GM12878 (cell line): ENCODE measurements at regions not wholly inside any gene's neighbourhood (a gene's known extent, or its start where the extent isn't known, plus 50 kb on each side); places are given as distances from the start of the nearest gene placed in this dataset.

Source experiments
- ATAC-seq: fragments of 200-7000 bp; cut with Tn5 transposase; 3 replicates; pipeline ENCODE4 v1.9.1; 2020; ENCODE audit warnings: mild to moderate bottlenecking, moderate library complexity
- BruUV-seq: library from RNA; stranded (reverse); fragments of 400-500 nt; replicated peaks from 2 replicates; lab custom pipeline; 2021; lab: Mats Ljungman, UMichigan
- CTCF ChIA-PET: fragments of 300-600 bp; sonication (Branson Sonifier 250); formaldehyde crosslinking; extraction: SDS; loops from one replicate; lab custom pipeline; 2021; ENCODE audit warnings: inconsistent platforms; lab: Yijun Ruan, JAX
- POLR2A ChIA-PET: fragments of 350-600 bp; formaldehyde crosslinking; extraction: SDS; loops from one replicate; lab custom pipeline; 2021; ENCODE audit warnings: inconsistent platforms; lab: Charles Lee
- RAD21 ChIA-PET: fragments of 300-600 bp; sonication (Branson Sonifier 250); formaldehyde crosslinking; loops from one replicate; lab custom pipeline; 2023; ENCODE audit warnings: antibody characterized with exemption; ENCODE audit not compliant: unreplicated experiment; lab: Charles Lee
- SMC1A ChIA-PET: fragments of 300-600 bp; sonication (Branson Sonifier 250); formaldehyde crosslinking; loops from one replicate; lab custom pipeline; 2023; ENCODE audit not compliant: unreplicated experiment, uncharacterized antibody; lab: Charles Lee
- DNase-seq: peaks from one replicate; pipeline ENCODE4 v3.0.0-alpha.2; 2011; ENCODE audit warnings: low read depth, low spot score
- FAIRE-seq: peaks from 3 replicates; lab custom pipeline; 2011; peaks lifted over from hg19 to GRCh38; lab: Jason Lieb, UNC
- H2AFZ ChIP-seq: 2 replicates; pipeline ENCODE4 v1.6.0; 2011; ENCODE audit warnings: low read depth, low read length, control low read depth; ENCODE audit not compliant: control insufficient read depth
- H3K27ac ChIP-seq: 2 replicates; pipeline ENCODE4 v1.5.1; 2011; ENCODE audit warnings: control low read depth; ENCODE audit not compliant: control insufficient read depth, insufficient read depth
- H3K27me3 ChIP-seq, 2 experiments: replicated peaks in 1 of 2; 2 replicates each; pipeline versions ENCODE4 v1.6.0 to v1.6.1; 2011; ENCODE audit warnings: low read length in 1 of 2; ENCODE audit not compliant: control insufficient read depth in 2 of 2, insufficient read depth in 2 of 2
- H3K36me3 ChIP-seq, 2 experiments: 2 replicates each; pipeline ENCODE4 v1.5.1; 2011; ENCODE audit warnings: low read length in 1 of 2; ENCODE audit not compliant: control insufficient read depth in 2 of 2, insufficient read depth in 2 of 2
- H3K4me1 ChIP-seq: 2 replicates; pipeline ENCODE4 v1.6.1; 2011; ENCODE audit warnings: mild to moderate bottlenecking, low read length, moderate library complexity, mixed read lengths; ENCODE audit not compliant: control insufficient read depth, insufficient read depth
- H3K4me2 ChIP-seq: 2 replicates; pipeline ENCODE4 v1.6.0; 2011; ENCODE audit warnings: control low read depth; ENCODE audit not compliant: control insufficient read depth, insufficient read depth
- H3K4me3 ChIP-seq: fragments of 200-600 bp; sonication (generic); 2 replicates; pipeline ENCODE4 v1.5.1; 2016
- H3K79me2 ChIP-seq: 2 replicates; pipeline ENCODE4 v1.6.0; 2011; ENCODE audit warnings: low read length; ENCODE audit not compliant: control insufficient read depth, insufficient read depth
- H3K9ac ChIP-seq: 2 replicates; pipeline ENCODE4 v1.8.0; 2011; ENCODE audit warnings: low read length, control low read depth, mixed read lengths; ENCODE audit not compliant: control insufficient read depth, insufficient read depth
- H3K9me3 ChIP-seq: replicated peaks from 3 replicates; pipeline ENCODE4 v1.5.1; 2011; ENCODE audit warnings: mild to moderate bottlenecking, low read length; ENCODE audit not compliant: control insufficient read depth, insufficient read depth
- H4K20me1 ChIP-seq: 2 replicates; pipeline ENCODE4 v1.6.0; 2011; ENCODE audit not compliant: control insufficient read depth, insufficient read depth
- ASH2L ChIP-seq: fragments of 300-600, 200-600 bp; sonication (generic); IDR thresholded peaks from 2 replicates; pipeline ENCODE4 v1.6.1; 2017; ENCODE audit warnings: low read depth, mild to moderate bottlenecking, borderline replicate concordance
- CHD2 ChIP-seq: IDR thresholded peaks from 2 replicates; pipeline ENCODE4 v1.6.1; 2011; ENCODE audit warnings: low read depth, low read length, improper control_type of control experiment, borderline replicate concordance
- MTA3 ChIP-seq: IDR thresholded peaks from 2 replicates; pipeline ENCODE4 v1.6.1; 2012; ENCODE audit warnings: low read length, inconsistent platforms, borderline replicate concordance
- MYB ChIP-seq: fragments of 150-350 bp; IDR thresholded peaks from 2 replicates; pipeline ENCODE4 v1.6.1; 2014; ENCODE audit warnings: mild to moderate bottlenecking, low read depth, low read length, borderline replicate concordance
- RB1 ChIP-seq: fragments of 450-650 bp; formaldehyde crosslinking; IDR thresholded peaks from 2 replicates; pipeline ENCODE4 v1.6.1; 2017; ENCODE audit warnings: mild to moderate bottlenecking, borderline replicate concordance
- SREBF2 ChIP-seq: IDR thresholded peaks from 2 replicates; pipeline ENCODE4 v1.6.1; 2012; ENCODE audit warnings: mild to moderate bottlenecking, low read length
- SRF ChIP-seq, 2 experiments: IDR thresholded peaks; 2 replicates each; pipeline ENCODE4 v1.6.1; 2011; ENCODE audit warnings: low read depth in 2 of 2, low read length in 2 of 2, mild to moderate bottlenecking in 1 of 2, moderate library complexity in 1 of 2
- WGBS: methylation state at CpG from one replicate; pipeline ENCODE4 v1.1.6; 2016; ENCODE audit warnings: low lambda C conversion rate; ENCODE audit not compliant: insufficient replicate concordance, insufficient coverage; ENCODE audit errors: missing lambda C conversion rate; 5-methylcytosine and 5-hydroxymethylcytosine counted together
- in situ Hi-C: fragments of 300-500 bp; cut with MboI; formaldehyde crosslinking; loops from 9 replicates; pipeline ENCODE4 v1.14.3; 2018; ENCODE audit warnings: mixed read lengths
- intact Hi-C: fragments of 100-400 bp; cut with micrococcal nuclease; formaldehyde crosslinking; loops from one replicate; pipeline ENCODE4 v1.14.2; 2022; ENCODE audit not compliant: unreplicated experiment
- TF ChIP-seq, protein P1 (sequence below): IDR thresholded peaks from 2 replicates; pipeline ENCODE4 v1.6.1; 2012; ENCODE audit warnings: mild to moderate bottlenecking, low read depth, low read length
- TF ChIP-seq, protein P2 (sequence below): fragments of 450-650 bp; IDR thresholded peaks from 2 replicates; pipeline ENCODE4 v1.6.1; 2016; ENCODE audit warnings: mild to moderate bottlenecking
- TF ChIP-seq, protein P3 (sequence below): fragments of 450-650 bp; conservative IDR thresholded peaks from 2 replicates; pipeline ENCODE4 v1.6.1; 2017; ENCODE audit warnings: mild to moderate bottlenecking, moderate library complexity

DNA sequence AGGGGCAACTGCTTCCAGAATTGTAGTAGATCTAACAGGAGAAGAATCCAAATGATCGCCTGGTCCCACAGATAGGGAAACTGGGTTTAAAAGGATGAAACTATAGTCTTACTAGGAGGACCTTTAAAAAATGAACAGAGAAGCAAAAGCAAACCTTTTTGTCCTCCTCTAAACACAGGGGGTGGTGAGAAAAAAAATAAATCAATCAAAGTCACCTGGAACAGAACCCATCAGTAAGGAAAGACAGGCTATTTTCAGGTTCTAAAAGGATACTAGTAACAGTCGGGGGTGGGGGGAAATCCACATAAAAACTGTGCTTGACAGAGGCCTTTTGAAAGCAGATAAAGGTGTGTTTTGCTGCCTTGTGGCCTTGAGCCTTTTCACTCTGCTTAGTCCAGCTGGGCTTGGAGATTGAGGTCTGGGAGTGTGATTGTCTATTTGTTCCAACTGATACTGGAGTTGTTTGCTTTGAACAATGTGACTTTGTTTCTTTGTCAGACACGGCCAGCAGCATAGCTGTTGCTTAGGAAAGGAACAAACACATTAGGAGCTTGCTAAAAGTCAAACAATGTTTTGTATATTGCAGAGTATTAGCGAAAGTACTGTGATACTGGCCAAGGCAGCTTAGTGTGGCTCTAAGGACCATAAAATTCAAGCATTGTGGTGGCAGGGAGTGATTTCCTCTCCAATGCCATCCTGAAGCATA is 141.1 kb upstream of the IRF2BP2 start (continued):
- TF ChIP-seq, protein P1, sequence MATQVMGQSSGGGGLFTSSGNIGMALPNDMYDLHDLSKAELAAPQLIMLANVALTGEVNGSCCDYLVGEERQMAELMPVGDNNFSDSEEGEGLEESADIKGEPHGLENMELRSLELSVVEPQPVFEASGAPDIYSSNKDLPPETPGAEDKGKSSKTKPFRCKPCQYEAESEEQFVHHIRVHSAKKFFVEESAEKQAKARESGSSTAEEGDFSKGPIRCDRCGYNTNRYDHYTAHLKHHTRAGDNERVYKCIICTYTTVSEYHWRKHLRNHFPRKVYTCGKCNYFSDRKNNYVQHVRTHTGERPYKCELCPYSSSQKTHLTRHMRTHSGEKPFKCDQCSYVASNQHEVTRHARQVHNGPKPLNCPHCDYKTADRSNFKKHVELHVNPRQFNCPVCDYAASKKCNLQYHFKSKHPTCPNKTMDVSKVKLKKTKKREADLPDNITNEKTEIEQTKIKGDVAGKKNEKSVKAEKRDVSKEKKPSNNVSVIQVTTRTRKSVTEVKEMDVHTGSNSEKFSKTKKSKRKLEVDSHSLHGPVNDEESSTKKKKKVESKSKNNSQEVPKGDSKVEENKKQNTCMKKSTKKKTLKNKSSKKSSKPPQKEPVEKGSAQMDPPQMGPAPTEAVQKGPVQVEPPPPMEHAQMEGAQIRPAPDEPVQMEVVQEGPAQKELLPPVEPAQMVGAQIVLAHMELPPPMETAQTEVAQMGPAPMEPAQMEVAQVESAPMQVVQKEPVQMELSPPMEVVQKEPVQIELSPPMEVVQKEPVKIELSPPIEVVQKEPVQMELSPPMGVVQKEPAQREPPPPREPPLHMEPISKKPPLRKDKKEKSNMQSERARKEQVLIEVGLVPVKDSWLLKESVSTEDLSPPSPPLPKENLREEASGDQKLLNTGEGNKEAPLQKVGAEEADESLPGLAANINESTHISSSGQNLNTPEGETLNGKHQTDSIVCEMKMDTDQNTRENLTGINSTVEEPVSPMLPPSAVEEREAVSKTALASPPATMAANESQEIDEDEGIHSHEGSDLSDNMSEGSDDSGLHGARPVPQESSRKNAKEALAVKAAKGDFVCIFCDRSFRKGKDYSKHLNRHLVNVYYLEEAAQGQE, result no peak
- TF ChIP-seq CHD2 (no peak), SRF (IDR thresholded peaks at IDR 0.05; ENCODE audit: low read depth in 2 of 2, low read length in 2 of 2) (no peak)

DNA sequence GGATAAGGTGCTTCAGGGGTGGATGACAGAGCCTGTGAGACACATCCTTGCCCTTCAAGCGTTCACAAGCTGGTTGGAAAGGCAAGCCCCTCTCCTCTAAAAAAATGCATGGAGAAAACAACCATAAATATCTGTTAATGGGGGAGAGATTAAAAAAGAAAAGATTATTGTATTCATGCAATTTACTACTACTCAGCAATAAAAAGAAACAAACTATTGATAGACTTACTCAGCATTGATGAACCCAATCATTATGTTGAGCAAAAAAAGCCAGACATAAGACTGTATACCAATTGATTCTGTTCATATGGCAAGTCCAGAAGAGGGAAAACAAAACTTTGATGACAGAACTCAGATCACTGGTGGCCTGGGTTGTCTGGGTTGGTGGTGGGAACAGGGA is 138.7 kb upstream of the IRF2BP2 start:
- H3K27ac ChIP-seq, result no peak overlapping the region
- WGBS, result 0% methylated on average over 1 of the region's 1 CpG
- no peak overlapping the region for H3K4me2 ChIP-seq
- ATAC-seq (no peak), DNase-seq (no peak), FAIRE-seq (no peak)
- ChIA-PET RAD21 (no interaction called here), SMC1A (no interaction called here), POLR2A (interaction anchor here (1.2 kb wide), 1 partner anchor 9 kb away, joined by 3 read pairs; no protein-coding TSS in a partner anchor), CTCF (no interaction called here)
- H3K4me3 ChIP-seq, result no peak overlapping the region
- H3K27me3 ChIP-seq, result no peaks in the 10 kb centered on the region
- no TSS peak for BruUV-seq
- no peaks in the 10 kb centered on the region for H3K36me3 ChIP-seq
- H3K9ac ChIP-seq, result no peak overlapping the region
- intact Hi-C loops (no loop called here), in situ Hi-C loops (loop anchor here (25.0 kb wide), 1 partner anchor 89 kb away; no protein-coding TSS in a partner anchor)
- no peaks in the 10 kb centered on the region for H3K4me1 ChIP-seq
- H3K79me2 ChIP-seq, result no peaks in the 10 kb centered on the region
- no peaks in the 10 kb centered on the region for H3K9me3 ChIP-seq
- H4K20me1 ChIP-seq, result no peaks in the 10 kb centered on the region
- no peak overlapping the region for H2AFZ ChIP-seq
- TF ChIP-seq, protein P2, sequence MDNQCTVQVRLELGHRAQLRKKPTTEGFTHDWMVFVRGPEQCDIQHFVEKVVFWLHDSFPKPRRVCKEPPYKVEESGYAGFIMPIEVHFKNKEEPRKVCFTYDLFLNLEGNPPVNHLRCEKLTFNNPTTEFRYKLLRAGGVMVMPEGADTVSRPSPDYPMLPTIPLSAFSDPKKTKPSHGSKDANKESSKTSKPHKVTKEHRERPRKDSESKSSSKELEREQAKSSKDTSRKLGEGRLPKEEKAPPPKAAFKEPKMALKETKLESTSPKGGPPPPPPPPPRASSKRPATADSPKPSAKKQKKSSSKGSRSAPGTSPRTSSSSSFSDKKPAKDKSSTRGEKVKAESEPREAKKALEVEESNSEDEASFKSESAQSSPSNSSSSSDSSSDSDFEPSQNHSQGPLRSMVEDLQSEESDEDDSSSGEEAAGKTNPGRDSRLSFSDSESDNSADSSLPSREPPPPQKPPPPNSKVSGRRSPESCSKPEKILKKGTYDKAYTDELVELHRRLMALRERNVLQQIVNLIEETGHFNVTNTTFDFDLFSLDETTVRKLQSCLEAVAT, result no peak
- TF ChIP-seq SREBF2, result no peak
- TF ChIP-seq MYB, result no peak
- no peak for TF ChIP-seq MTA3
- TF ChIP-seq RB1, result no peak
- no peak for TF ChIP-seq ASH2L
- TF ChIP-seq, protein P3, sequence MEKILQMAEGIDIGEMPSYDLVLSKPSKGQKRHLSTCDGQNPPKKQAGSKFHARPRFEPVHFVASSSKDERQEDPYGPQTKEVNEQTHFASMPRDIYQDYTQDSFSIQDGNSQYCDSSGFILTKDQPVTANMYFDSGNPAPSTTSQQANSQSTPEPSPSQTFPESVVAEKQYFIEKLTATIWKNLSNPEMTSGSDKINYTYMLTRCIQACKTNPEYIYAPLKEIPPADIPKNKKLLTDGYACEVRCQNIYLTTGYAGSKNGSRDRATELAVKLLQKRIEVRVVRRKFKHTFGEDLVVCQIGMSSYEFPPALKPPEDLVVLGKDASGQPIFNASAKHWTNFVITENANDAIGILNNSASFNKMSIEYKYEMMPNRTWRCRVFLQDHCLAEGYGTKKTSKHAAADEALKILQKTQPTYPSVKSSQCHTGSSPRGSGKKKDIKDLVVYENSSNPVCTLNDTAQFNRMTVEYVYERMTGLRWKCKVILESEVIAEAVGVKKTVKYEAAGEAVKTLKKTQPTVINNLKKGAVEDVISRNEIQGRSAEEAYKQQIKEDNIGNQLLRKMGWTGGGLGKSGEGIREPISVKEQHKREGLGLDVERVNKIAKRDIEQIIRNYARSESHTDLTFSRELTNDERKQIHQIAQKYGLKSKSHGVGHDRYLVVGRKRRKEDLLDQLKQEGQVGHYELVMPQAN, result no peak
